Motor neuron (in vitro differentiated cells): ENCODE measurements at regions not wholly inside any gene's neighbourhood (a gene's known extent, or its start where the extent isn't known, plus 50 kb on each side); places are given as distances from the start of the nearest gene placed in this dataset.

Experiments
- ATAC-seq, 8 experiments: fragments of 200-7000 bp; cut with Tn5 transposase; replicated peaks in 6 of 8; 2 replicates each; pipeline ENCODE4 v1.8.0; 2021; ENCODE audit warnings: mild to moderate bottlenecking in 8 of 8, moderate library complexity in 8 of 8
- H3K27ac ChIP-seq, 2 donors: fragments of 250-450 bp; sonication (Bioruptor Pico); 2 replicates each; pipeline ENCODE4 v1.9.0; 2021; ENCODE audit warnings: antibody characterized with exemption in 2 of 2, mild to moderate bottlenecking in 2 of 2, moderate library complexity in 1 of 2
- H3K4me1 ChIP-seq, 2 donors: fragments of 250-450 bp; sonication (Bioruptor Pico); replicated peaks in 1 of 2; 2 replicates each; pipeline ENCODE4 v1.6.1; 2021; ENCODE audit warnings: antibody characterized with exemption in 2 of 2, mild to moderate bottlenecking in 2 of 2, moderate library complexity in 1 of 2
- H3K4me3 ChIP-seq, 5 donors: fragments of 250-450 bp; sonication (Bioruptor Pico); 2 replicates each; pipeline ENCODE4 v1.9.0; 2021; ENCODE audit warnings: antibody characterized with exemption in 5 of 5, mild to moderate bottlenecking in 5 of 5, moderate library complexity in 4 of 5
- WGBS, 10 experiments: fragments of 450-650 bp; shearing (Covaris generic); methylation state at CpG; one replicate each; pipeline ENCODE4 v1.0.0; 2022; 5-methylcytosine and 5-hydroxymethylcytosine counted together
- in situ Hi-C, 9 experiments: fragments of 400-800 bp; cut with MboI; loops; one replicate each; pipeline ENCODE4 v1.15.0; 2021; ENCODE audit warnings: low sequenced_read_pairs in 9 of 9, low pct_unique_long_range_greater_than_20kb in 2 of 9; ENCODE audit not compliant: unreplicated experiment in 9 of 9

DNA sequence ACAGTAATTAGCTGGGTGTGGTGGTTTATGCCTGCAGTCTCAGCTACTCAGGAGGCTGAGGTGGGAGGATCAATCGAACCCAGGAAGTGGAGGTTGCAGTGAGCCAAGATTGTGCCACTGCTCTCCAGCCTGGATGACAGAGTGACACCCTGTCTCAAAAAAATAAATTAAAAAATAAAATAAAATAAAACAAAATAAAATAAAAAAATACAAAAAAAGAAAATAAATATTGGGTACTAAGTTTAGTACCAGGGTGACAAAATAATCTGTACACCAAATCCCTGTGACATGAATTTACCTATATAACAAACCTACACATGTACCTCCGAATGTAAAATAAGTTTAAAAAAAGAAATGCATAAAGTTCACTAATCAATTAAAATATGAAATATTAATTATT lies 666.0 kb upstream of the CDH18 start:
- WGBS, 10 experiments, result 24 to 100% (median 84%) methylated on average over 1 to 2 of the region's 2 CpGs
- in situ Hi-C loops, result no loop called here
- no peak for ATAC-seq
- Histone ChIP-seq H3K4me3 (no peak overlapping the region), H3K27ac (no peak overlapping the region), H3K4me1 (no peaks in the 10 kb centered on the region)

DNA sequence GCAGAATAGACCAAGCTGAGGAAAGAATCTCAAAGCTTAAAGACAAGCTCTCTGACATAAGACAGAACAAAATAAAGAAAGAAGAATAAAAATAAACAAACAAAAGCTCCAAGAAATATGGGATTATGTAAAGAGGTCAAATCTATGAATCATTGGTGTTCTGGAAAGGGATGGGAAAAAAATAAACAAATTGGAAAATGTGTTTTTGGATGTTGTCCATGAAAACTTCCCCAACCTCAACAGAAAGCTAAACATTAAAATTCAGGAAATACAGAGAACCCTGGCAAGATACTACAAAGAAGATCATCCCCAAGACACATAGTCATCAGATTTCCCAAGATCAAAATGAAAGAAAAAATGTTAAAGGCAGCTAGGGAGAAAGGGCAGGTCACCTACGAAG lies 662.0 kb upstream of the CDH18 start:
- WGBS, 10 experiments, result 20 to 100% (median 57%) methylated on average over 1 of the region's 1 CpG; no CpG with 5 or more reads in 1 of the 10 experiments
- Histone ChIP-seq H3K4me1 (no peaks in the 10 kb centered on the region), H3K27ac (no peak overlapping the region), H3K4me3 (no peak overlapping the region)
- no peak for ATAC-seq
- in situ Hi-C loops, result no loop called here

DNA sequence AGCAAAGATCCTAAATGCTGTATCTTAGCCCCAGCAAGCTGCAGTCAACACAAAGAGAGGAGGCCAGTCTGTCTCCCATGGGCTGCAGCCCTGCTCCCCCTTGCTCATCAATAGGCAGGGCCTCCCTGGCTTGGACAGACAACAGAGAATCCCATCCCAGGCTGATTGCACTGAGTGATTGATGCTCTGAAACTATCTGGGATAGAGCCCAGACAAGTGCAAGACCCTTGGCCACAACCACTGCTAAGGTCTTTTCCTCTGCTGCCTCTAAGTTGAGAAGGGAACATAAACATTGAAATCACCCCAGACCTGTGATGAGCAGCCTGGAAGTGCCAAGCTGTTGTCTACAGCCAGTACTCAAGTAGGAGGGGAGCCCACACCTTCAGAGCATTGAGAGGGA lies 661.0 kb upstream of the CDH18 start:
- H3K27ac ChIP-seq, result no peak overlapping the region
- no peak for ATAC-seq
- in situ Hi-C loops, result no loop called here
- H3K4me3 ChIP-seq, result no peak overlapping the region
- no peaks in the 10 kb centered on the region for H3K4me1 ChIP-seq

DNA sequence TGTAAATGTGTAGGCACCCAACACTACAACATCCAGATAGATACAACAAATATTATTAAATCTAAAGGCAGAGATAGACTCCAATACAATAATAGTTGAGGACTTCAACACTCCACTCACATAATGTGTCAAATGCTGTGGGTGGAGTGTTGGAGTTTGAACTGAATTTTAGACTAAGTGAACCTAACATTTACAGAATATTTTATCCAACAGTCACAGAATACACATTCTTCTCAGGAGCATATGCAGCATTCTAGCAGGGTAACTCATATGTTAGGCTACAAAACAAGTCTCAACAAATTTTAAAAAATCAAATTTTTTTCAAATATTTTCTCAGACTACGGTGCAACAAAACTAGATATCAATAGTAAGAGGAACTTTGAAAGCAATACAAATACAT lies 648.7 kb upstream of the CDH18 start:
- Histone ChIP-seq H3K27ac (no peak overlapping the region), H3K4me1 (no peaks in the 10 kb centered on the region), H3K4me3 (no peak overlapping the region)
- ATAC-seq, result no peak
- 0 to 71% (median 0%) methylated on average over 1 of the region's 1 CpG for WGBS, 10 experiments
- in situ Hi-C loops, result no loop called here

DNA sequence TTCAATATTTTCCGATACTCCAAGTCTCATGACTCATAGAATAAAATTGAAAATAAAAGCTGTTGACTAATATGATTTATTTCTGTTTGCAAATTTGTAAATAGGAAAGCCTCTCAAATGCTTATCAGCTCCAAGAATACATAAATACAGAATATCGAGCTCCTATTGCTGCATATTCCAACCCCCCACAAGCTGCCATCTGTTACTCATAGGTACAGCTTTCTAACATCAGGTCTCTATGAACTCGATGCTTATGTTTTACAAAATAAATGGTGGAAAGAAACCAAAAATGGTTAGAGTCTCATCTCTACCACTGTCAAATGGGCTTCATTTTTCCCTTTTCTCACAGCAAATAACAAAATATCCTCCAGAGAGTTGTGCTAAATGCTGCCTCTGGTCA lies 631.6 kb upstream of the CDH18 start:
- Histone ChIP-seq H3K4me3 (no peak overlapping the region), H3K4me1 (no peaks in the 10 kb centered on the region), H3K27ac (no peak overlapping the region)
- in situ Hi-C loops, result no loop called here
- WGBS, 10 experiments, result 0 to 94% (median 48%) methylated on average over 1 to 3 of the region's 3 CpGs; no CpG with 5 or more reads in 2 of the 10 experiments
- peak in 2 of 8 experiments; percentile 41 to 59 for ATAC-seq

DNA sequence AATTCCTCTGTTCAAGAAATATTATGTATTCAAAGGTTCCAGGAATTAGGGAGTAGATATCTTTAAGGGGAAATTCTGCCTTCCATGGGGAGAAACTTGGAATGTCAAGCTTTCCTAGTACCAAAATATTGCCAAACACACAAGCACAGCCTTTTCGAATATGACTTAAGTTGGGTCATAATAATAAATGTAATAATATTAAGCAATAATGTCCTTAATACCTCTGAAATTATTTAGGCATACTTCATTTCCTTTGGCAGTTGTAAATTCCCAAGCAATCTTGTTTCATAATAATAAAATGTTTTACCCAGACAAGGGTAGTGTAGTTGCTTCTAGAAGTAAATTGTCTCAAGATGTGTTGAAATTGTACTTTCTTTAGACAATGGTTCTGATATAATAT lies 630.3 kb upstream of the CDH18 start:
- 0 to 100% (median 22%) methylated on average over 1 of the region's 1 CpG; no CpG with 5 or more reads in 3 of the 10 experiments for WGBS, 10 experiments
- in situ Hi-C loops, result no loop called here
- H3K4me1 ChIP-seq, result no peaks in the 10 kb centered on the region
- no peak overlapping the region for H3K27ac ChIP-seq
- ATAC-seq, result no peak
- no peak overlapping the region for H3K4me3 ChIP-seq

DNA sequence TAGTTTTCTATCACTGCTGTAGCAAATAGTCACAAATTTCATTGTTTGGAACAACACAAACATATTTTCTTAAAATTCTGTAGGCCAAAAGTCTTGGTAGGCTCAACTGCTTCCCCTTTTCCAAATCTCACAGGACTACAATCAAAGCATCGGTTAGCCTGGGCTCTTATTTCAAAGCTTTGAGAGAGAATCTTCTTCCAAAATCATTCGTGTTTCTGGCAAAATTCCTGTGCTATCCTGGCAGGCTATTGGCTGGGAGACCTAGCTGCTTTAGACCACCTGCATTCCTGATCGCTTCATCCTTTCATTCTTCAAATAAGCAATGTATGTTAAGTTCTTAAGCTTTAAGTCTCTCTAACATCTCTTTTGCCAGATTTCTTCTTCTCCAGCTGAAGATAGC lies 629.8 kb upstream of the CDH18 start:
- Histone ChIP-seq H3K4me3 (no peak overlapping the region), H3K4me1 (no peaks in the 10 kb centered on the region), H3K27ac (no peak overlapping the region)
- WGBS, 10 experiments, result 0 to 93% (median 87%) methylated on average over 1 to 3 of the region's 3 CpGs; no CpG with 5 or more reads in 3 of the 10 experiments
- in situ Hi-C loops, result no loop called here
- no peak for ATAC-seq

DNA sequence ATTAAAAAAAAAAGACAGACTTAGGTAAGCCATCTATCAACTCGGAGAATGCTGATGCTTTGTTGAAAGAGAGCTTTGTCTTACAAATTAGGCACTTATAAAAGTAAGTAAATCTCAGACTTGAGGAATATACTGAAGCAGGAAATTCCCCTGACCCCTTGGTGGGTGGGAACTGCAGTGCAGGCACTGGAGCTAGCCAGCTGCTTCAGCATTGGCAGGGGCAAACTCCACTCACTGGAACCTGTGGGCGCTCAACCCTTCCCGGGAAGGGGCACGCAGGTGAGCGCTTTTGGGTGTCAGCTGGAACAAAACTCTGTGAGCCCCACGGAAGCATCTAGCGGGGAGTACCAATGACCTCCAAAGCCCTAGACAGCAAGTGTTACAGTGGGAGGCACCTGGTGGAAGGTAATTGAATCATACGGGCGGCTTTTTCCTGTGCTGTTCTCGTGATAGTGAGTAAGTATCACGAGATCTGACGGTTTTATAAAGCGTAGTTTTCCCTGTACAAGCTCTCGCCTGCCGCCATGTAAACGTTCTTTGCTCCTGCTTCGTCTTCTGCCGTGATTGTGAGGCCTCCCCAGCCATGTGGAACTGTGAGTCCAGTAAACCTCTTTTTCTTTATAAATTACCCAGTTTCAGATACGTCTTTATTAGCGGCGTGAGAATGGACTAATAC lies 628.0 kb upstream of the CDH18 start:
- Histone ChIP-seq H3K4me1 (peaks cover 0 to 8% of the 10 kb centered on the region in 2 donors), H3K4me3 (no peak overlapping the region), H3K27ac (no peak overlapping the region)
- WGBS, 10 experiments, result 40 to 97% (median 86%) methylated on average over 3 to 17 of the region's 21 CpGs
- ATAC-seq, result no peak
- in situ Hi-C loops, result no loop called here

DNA sequence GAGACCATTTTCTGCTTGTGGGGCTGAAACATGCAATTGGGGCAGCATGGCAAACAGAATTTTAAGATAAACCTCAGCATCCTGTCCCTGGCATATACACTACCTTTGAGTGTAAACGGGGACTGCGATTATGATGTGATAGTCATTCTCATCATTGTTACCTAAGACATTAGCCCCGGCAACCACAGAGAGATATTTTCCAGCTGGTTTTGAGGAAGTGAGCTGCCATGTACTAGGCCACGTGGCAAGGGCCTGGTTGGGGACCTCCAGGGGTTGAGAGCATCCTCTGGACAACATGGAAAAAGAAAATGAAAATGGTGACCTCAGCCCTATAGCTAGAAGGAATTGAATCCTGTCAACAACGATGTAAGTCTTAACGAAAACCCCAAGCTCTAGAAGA lies 623.6 kb upstream of the CDH18 start:
- WGBS, 10 experiments, result 10 to 100% (median 81%) methylated on average over 1 to 5 of the region's 6 CpGs; no CpG with 5 or more reads in 1 of the 10 experiments
- Histone ChIP-seq H3K4me3 (no peak overlapping the region), H3K4me1 (peaks cover 0 to 16% of the 10 kb centered on the region in 2 donors), H3K27ac (no peak overlapping the region)
- ATAC-seq, result no peak
- in situ Hi-C loops, result no loop called here

DNA sequence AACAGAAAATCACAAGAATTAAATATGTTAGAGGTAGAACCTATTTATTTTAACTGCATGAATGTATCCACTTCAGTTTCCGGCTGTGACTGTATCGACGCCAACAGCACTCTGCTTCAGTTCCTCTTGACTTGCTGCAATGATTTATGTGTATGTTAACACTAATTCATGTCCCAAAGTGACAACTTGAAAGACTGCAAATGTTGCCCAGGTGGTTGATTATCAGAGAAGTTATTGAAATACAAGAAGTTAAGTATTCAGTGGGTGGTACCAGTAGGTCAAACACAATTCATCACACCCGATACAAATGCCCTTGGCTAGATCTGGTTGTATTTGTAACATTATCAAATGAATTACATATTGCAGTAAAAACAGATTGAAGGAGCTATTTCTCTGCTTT lies 622.7 kb upstream of the CDH18 start:
- Histone ChIP-seq H3K27ac (no peak overlapping the region), H3K4me3 (no peak overlapping the region), H3K4me1 (peaks cover 0 to 16% of the 10 kb centered on the region in 2 donors)
- WGBS, 10 experiments, result 0 to 79% (median 37%) methylated on average over 1 to 4 of the region's 4 CpGs
- in situ Hi-C loops, result no loop called here
- ATAC-seq, result peak in 5 of 8 experiments; percentile 23 to 98 (median 75)

DNA sequence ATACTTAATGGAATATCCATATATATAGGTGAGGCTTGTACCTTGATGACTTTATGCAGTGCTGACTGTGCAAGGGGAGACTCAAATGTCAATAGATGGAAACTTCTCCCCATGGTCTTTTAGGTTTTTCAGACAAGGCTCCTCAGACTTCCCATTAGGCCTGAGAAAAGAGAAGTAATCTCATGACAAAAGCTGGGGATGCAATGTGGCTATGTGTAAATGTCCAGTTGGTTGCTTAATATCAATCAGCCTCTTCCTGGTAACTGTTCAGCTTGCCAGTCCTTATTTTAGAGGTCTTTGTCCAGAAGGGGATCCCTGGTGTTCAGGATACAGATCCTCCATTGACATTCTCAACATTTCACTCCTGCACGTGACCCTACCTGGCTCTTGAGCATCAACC lies 621.1 kb upstream of the CDH18 start:
- in situ Hi-C loops, result no loop called here
- Histone ChIP-seq H3K4me3 (no peak overlapping the region), H3K4me1 (peaks cover 0 to 16% of the 10 kb centered on the region in 2 donors), H3K27ac (no peak overlapping the region)
- WGBS, 10 experiments, result 0 to 100% (median 73%) methylated on average over 1 of the region's 1 CpG; no CpG with 5 or more reads in 4 of the 10 experiments
- ATAC-seq, result no peak

DNA sequence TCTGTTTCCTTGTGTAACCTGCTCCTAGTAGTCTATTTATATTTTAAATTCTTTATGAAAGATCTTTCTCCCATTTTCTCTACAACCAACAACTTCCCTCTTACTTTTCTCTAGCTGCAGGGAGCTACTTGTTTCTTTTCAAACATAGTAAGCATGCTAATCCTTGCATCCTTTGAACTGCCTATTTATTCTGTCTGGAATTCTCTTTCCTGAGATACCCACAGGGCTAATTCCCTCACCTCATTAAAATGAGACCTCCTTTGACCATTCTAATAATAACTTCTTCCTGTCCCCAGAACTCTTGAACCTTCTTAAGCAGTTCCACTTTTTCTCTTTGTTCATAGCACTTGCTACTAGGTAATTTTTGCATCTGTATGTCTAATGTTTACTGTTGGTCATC lies 620.6 kb upstream of the CDH18 start:
- H3K4me1 ChIP-seq, result peaks cover 0 to 16% of the 10 kb centered on the region in 2 donors
- no peak overlapping the region for H3K27ac ChIP-seq
- H3K4me3 ChIP-seq, result no peak overlapping the region
- in situ Hi-C loops, result no loop called here
- no peak for ATAC-seq

DNA sequence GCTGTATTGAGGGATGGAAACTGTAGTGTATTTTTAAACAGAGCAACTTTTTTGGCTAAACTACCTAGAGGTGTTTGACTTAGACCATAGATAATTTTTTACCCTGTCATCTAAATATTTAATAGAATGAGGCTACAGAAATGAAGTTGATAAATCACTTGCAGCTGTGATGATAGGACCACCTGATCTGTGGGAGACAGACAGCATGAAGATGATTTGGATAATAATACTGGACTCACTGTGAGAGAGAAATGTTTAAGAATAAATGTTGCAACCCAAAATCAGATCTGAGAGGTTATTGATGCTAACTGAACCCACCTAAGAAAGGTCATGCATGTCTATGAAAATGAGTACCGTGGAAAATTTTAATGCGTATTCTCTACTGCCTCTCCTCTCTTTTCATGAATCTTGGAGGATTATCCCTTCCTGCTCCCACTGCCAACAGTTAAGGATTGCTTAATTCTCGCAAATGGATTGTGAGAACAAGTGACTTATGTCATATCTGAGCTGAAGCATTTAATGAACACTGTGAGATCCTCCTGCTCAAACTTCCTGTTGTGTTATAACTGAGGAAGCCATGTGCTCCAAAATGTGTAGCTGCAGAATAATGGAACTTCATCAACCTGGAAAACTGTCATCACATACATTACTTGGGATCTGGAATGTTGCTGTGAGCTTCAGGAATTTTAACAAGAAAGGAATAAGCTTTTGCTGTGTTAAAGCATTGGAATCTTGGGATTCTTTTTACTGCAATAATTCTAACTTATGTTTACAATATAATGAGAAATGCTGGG lies 617.9 kb upstream of the CDH18 start:
- Histone ChIP-seq H3K4me1 (peaks cover 0 to 8% of the 10 kb centered on the region in 2 donors), H3K27ac (no peak overlapping the region), H3K4me3 (no peak overlapping the region)
- WGBS, 10 experiments, result 7 to 100% (median 84%) methylated on average over 1 to 3 of the region's 3 CpGs; no CpG with 5 or more reads in 2 of the 10 experiments
- in situ Hi-C loops, result no loop called here
- no peak for ATAC-seq

DNA sequence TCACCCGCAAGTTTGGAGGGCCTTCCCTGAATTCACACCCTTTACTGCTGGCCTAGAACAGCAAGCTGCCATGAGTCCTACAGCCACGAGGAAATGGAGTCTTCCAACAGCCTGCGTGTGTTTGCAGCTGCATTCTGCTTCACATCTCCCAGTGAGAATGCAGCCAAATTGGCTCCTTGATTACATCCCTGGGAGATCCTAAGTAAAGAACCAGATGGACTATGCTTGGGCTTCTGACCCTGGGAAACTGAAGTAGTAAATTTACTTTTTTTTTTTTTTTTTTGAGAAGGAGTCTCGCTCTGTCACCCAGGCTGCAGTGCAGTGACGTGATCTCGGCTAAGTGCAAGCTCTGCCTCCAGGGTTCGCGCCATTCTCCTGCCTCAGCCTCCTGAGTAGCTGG lies 617.0 kb upstream of the CDH18 start:
- Histone ChIP-seq H3K27ac (no peak overlapping the region), H3K4me1 (no peaks in the 10 kb centered on the region), H3K4me3 (no peak overlapping the region)
- WGBS, 10 experiments, result 17 to 96% (median 67%) methylated on average over 1 to 8 of the region's 8 CpGs; no CpG with 5 or more reads in 2 of the 10 experiments
- in situ Hi-C loops, result no loop called here
- ATAC-seq, result no peak
